GM19043 (cell line): ENCODE measurements at regions not wholly inside any gene's neighbourhood (a gene's known extent, or its start where the extent isn't known, plus 50 kb on each side); places are given as distances from the start of the nearest gene placed in this dataset.

ENCODE experiments used
- ATAC-seq: cut with Tn5 transposase; IDR thresholded peaks from one replicate; pipeline ENCODE4 v1.9.1; 2021; ENCODE audit warnings: low read depth; ENCODE audit not compliant: unreplicated experiment

- no peak for ATAC-seq
Measured at GRCh38 chr6:128676456-128676855, 156.1 kb upstream of the PTPRK start.

- ATAC-seq = no peak
Measured at GRCh38 chr6:128672023-128672422, 151.6 kb upstream of the PTPRK start.

DNA sequence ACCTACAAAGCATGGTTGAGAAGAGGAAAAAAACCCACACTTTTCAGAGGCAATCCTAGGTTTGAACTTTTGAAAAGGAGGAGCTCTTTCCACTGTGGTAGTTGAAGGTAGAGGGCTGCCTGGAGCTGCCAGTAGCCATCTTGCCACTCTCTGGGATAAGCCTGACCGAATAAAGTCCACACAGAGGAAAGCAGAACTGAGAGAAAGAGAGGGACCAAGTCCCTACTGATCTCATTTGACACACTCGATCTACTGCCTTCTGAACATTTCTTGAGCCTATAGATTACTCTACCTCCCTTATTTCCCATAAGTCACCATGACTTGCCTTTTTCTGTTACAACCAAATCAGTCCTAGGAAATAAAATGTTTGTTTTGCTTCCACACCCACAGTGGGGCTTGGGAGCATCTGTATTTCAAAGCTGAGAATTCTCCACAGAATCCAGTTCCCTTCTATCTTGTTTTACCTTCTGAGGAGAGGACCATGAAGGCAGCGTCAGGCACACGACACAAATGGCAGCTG lies 147.0 kb upstream of the PTPRK start:
- no peak for ATAC-seq

- no peak for ATAC-seq
Measured at GRCh38 chr6:128666405-128666804, 146.0 kb upstream of the PTPRK start.

DNA sequence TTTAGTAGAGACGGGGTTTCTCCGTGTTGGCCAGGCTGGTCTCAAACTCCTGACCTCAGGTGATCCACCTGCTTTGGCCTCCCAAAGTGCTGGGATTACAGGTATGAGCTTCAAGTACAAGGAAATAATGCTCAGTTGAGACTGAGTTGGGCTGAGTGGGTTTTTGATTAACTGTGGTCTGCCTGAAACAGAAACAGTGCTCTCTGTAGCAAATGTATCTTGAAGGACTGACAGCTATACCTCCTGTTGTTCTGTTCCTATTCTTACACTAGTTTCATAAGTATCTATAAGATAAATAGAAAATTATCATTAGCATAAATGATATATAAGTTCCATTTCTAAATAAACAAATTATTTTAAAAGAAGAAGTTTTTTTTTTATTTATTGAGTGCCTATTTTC lies 142.8 kb upstream of the PTPRK start:
- ATAC-seq = peak; percentile 67

DNA sequence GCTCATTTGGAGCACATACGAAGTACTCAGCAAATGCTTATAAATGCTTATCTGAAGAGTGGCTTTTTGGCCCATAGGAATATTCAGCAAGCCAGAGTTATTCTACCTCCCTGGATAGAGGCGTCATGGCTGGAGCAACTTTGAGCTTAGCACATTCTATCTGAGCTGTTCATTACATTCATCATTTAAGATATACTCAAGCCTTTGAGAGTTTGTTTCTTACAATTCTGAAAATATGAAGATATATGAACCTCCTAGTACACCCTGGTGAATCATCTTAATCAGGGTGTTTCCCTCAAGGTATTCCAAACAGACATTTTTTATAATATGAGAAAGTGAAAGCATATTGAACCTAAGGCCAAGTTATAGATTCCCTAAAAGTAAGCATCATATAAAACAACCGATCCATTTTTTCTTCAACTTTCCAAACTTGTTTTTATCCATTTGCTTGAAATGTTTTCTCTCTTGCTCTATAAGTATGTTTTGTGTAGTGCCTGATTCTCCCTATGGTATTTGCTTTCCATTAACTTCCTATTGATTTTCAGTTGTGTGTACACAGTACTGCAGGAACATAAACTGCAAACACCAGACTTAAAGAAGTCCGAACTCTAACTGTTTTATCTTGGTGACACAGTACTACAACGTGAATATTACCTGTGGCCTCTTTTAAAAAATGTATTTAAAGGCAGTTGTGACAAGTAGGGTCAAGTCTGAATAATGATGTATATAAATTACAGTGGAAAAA lies 139.7 kb upstream of the PTPRK start:
- ATAC-seq = no peak

DNA sequence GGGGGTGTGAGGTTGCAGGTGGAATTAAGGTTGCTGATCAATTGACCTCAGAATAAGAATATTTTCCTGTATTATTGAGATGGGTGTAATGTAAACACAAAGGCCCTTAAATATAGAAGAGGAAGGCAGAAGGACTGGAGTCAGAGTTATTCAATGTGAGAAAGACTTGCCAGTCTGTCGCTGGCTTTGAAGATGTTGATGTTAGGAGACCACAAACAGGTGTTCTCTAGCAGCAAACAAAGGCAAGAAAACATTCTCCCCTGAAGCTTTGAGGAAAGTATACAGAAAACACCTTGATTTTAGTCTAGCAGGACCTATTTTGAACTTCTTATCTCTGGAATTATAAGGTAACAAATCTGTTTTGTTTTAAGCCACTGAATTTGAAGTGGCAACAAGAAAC lies 138.9 kb upstream of the PTPRK start:
- ATAC-seq = no peak

DNA sequence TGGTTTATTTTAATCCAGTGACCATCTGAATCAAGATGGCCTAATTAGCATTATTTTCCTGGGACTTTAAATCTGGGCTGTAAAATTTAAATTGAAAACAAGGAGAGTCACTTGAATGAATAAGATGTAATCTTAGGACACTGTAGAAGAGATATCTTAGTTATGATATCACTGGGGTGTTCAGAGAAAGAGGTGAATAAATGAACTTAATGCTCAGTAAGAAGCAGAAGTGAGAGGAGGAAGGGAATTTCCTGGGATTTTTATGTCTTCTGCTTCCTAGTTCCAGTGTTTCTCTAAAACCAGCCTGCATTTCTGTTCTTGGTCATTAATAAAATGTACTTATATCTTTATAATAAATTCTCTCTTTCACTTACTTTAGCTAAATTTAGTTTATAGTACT lies 136.8 kb upstream of the PTPRK start:
- ATAC-seq = no peak

- peak; percentile 63 for ATAC-seq
Measured at GRCh38 chr6:128655978-128656498, 135.6 kb upstream of the PTPRK start.

GRCh38 chr6:128648022-128648598 lies 127.7 kb upstream of the PTPRK start:
- no peak for ATAC-seq

- ATAC-seq = no peak
Measured at GRCh38 chr6:128642132-128642531, 121.7 kb upstream of the PTPRK start.

- no peak for ATAC-seq
Measured at GRCh38 chr6:128641703-128642102, 121.3 kb upstream of the PTPRK start.

DNA sequence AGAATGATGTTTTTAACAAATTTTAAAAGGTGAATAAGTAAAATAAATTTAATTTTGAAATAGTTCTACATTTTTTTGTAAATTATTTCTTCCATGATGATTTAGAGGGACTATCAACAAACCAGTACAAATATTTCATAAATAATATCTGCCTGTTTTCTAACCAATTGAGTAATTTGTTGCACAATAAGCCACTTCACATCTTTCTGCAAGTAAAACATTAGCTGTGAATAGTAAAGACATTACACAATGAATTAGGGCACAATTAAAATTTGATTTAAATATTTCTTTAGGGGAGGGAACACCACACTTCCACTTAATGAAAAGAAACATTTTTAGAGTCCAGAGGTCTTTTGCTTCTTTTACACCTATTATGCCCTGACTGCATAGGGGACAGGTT lies 118.4 kb upstream of the PTPRK start:
- ATAC-seq = no peak

DNA sequence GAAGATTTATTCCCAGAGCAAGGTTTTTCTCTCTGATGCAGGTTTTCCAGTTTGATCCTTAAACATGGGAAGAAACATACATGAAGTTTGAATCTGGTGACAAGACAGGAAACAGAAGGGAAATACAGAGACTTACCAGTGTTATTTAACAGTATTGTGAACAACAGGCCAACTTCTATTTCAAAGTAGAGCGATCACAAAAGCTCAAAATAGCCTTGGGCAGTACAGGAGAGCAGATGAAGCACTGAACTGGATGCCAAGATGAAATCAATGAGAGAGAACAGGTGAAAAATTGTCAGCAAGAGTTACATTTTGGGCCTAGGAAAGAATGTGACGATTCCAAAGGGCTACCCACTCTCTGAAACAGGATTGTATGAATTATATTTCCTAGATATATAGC lies 114.8 kb upstream of the PTPRK start:
- no peak for ATAC-seq

DNA sequence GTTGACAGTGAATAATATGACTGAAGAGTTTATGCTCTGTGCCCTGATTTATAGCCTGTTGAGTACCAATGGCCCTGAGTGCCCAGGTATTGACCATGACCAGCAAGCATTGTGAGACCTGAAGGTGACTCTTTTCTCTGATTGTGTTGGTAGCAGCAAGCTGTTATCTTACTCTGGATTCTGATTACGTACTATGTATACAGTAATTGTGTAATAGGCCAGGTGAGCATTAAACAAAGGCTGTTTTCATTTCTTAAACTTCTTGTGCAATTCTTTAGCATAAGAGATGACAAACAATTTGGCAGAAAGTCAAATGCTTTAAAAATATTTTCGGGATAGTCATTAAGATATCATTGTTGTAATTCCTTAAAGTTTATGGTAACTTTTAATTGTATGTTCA lies 111.7 kb upstream of the PTPRK start:
- no peak for ATAC-seq

DNA sequence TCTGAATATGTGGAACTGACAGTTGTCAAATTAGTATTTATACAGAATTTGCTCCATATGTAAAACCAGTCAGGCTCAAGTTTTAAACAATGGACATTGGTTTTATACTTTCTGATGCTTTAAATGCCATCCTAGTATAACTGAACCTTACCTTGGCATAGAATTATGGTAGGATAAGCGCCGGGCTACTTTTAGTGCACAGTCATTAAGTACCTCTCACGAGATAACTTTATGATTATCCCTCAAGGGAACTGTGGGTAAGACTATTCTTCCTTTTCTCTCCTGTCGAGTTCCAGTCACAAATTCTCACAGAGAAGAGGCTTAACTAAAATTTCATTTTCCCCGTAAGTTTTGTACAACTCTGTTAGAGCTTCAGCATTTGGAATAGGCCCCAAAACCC lies 110.6 kb upstream of the PTPRK start:
- ATAC-seq = no peak

DNA sequence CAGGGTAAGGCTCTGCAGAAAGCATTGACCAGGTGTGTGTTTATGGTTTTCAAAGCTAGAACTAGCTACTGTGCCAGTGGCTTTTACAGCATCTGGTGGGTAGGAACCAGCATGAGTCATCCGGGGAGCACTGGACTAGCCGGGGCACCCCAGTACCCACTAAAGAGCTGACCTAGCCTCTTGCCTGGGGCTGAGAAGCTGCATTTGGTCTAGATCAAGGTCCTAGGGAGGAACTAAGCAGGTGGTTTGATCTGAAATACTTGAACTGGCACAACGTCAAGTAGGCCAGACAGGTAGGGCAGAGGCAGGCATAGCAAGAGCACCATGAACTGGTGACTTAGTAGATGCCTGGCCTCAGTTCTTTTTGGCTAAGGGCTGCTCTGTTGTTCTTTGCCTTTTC lies 109.8 kb upstream of the PTPRK start:
- ATAC-seq = no peak

DNA sequence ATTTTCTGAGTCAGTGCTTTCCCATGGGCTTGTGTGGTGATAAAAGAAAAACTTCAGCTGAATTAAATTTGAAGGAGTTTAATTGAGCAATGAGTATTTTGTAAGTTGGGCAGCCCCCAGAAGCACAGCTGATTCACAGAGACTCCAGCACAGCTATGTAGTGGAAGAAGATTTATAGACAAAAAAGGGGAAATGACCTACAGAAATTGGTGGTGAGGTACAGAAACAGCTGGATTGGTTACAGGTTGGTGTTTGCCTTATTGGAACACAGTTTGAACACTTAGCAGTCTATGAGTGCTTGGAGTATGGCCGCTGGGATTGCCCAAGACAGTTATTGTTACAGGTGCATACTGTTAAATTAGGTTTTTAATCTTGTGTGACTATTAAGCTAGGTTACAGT lies 96.9 kb upstream of the PTPRK start:
- no peak for ATAC-seq

DNA sequence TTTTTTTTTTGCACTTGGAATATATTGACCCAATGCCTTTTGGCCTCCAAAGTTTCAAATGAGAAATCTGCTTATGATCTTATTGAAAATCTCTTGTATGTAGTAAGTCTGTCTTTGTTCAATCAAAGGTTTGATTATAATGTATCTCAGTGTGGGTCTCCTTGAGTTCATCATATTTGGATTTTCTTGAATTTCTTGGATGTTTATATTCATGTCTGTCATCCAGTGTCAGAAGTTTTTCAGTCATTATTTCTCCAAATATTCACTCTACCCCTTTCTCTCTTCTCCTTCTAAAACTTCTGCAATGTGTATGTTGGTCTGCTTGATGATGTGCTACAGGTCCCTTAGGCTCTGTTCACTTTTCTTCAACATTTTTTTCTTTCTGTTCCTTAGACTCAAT lies 95.9 kb upstream of the PTPRK start:
- ATAC-seq = no peak

GRCh38 chr6:128606611-128607010 lies 86.2 kb upstream of the PTPRK start:
- no peak for ATAC-seq

- no peak for ATAC-seq
Measured at GRCh38 chr6:128605961-128606360, 85.6 kb upstream of the PTPRK start.

DNA sequence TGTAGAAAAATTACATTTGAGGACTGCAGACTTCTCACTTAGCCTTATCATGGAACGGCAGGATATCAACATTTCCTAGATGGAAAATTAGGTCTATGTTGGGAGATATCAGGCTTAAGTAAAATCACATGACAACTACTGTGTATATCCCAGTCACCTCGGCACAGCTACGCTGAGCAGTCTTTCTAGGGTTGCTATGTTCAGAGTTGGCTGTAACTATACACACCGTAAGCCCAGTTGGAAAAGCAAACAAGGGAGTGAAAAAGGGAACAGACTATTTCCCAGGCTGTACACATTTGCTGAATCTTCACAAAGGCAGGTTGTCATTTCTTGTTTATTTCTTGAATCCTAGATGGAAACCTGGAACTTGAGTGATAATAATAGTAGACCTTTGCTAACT lies 80.7 kb upstream of the PTPRK start:
- ATAC-seq = no peak
